Activated T-cell treated with anti-CD3 and anti-CD28 coated beads, Interleukin-2, amount 50 U/mL, for 48 hours (primary cell): ENCODE measurements at regions not wholly inside any gene's neighbourhood (a gene's known extent, or its start where the extent isn't known, plus 50 kb on each side); places are given as distances from the start of the nearest gene placed in this dataset.
"Not testable (repeated sequence)": the region's sequence is repeated elsewhere in the genome, so short reads cannot be mapped to it uniquely, and the experiment has no call there.

ENCODE experiments used
- DNase-seq, 2 experiments: peaks; one replicate each; pipeline ENCODE4 v3.0.0-alpha.2; 2020

- DNase-seq, result no peak
Observed at GRCh38 chr3:56954125-56954524, 106.3 kb upstream of the SPATA12 start.

- no peak for DNase-seq
Observed at GRCh38 chr3:56952846-56953245, 107.6 kb upstream of the SPATA12 start.

DNA sequence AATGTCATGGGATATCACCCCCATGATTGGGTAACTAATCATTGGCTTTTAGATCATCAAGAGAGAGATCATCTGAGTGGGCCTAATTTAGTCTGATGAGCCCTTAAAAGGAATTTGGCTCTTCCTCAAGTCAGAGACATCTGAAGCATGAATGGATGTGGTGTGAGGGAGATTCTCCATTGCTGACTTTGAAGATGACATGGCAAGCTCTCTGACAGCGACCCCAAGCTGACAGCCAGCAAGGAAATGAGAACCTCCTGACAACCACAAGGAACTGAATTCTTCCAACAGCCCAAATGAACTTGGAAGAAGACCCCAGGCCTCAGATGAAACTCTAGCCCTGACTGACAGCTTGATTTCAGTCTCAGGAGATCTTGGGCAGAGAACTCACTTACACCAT lies 108.4 kb upstream of the SPATA12 start:
- no peak for DNase-seq

DNA sequence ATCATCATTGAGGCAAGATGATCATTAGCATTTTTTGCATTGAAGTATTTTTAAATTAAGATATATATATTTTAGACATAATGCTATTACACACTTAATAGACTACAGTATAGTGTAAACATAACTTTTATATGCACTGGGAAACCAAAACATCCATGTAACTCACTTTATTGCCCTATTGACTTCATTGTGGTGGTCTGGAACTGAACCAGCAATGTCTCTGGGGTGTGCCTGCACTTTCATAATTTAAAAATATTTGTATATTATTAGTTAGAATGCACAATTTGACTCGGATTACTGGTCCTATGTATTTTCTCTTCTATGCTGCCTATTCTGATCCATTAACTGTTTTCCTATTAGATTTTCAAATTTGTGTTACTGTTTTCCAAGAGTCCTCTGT lies 109.1 kb upstream of the SPATA12 start:
- DNase-seq, result no peak

DNA sequence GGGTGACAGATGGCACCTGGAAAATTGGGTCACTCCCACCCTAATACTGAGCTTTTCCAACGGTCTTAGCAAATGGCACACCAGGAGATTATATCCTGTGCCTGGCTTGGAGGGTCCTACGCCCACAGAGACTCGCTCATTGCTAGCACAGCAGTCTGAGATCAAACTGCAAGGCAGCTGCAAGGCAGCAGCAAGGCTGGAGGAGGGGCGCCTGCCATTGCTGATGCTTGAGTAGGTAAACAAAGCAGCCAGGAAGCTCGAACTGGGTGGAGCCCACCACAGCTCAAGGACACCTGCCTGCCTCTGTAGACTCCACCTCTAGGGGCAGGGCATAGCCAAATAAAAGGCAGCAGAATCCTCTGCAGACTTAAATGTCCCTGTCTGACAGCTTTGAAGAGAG lies 115.1 kb upstream of the SPATA12 start:
- DNase-seq, result not testable (repeated sequence)

DNA sequence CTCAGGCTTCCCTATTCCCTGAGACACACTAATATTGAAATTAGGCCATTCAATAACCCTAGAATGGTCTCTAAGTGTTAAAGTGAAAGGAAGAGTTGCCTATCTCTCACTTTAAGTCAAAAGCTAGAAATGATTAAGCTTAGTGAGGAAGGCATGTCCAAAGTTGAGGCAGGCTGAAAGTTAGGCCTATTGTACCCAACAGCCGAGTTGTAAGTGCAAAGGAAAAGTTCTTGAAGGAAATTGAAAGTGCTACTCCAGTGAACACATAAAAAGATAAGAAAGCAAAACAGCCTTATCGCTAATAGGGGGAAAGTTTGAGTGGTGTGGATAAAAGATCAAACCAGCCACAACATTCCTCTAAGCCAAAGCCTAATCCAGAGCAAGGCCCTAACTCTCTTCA lies 117.9 kb upstream of the SPATA12 start:
- no peak for DNase-seq

GRCh38 chr3:56940976-56941375 lies 119.5 kb upstream of the SPATA12 start:
- DNase-seq, result no peak

- no peak for DNase-seq
Observed at GRCh38 chr3:56940321-56940720, 120.1 kb upstream of the SPATA12 start.

DNA sequence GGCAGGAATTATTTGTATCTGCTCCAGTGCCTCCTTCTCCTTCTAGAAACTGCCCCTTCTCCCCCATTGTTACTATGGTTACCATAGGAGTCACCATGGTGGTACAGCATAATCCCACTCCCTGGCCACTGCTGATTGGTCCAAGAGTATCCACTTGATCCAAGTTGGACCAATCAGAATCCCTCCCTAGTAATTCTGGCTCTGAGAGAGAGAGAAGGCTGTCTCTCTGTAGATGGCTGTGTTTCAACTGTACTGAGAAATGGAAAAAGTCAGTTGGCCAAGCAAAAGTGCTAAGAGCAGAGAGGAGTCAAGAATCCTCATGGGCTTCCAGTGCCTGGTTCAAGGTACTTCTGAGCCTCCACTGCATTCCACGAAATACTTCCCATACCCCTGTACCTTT lies 120.6 kb upstream of the SPATA12 start:
- no peak for DNase-seq

GRCh38 chr3:56938530-56938929 lies 121.9 kb upstream of the SPATA12 start:
- DNase-seq, result no peak

DNA sequence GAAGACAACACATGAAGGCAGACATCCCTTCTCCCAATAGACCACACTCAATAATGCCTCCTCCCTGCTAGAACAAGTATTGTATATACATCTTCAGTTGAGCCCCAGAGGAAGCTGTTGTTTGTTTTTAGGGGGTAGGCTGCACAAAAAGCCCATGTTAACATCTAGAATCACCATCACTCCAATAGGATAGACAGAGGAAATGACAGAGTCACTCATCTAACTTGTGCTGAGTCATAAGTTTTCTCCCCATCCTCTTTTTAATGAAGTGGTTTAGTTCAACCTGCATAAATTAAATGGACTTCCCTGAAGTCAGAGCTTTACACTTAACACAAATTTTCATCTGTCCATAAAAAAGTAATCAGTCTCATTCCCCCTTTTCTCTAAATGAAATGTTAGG lies 122.9 kb upstream of the SPATA12 start:
- DNase-seq, result no peak

DNA sequence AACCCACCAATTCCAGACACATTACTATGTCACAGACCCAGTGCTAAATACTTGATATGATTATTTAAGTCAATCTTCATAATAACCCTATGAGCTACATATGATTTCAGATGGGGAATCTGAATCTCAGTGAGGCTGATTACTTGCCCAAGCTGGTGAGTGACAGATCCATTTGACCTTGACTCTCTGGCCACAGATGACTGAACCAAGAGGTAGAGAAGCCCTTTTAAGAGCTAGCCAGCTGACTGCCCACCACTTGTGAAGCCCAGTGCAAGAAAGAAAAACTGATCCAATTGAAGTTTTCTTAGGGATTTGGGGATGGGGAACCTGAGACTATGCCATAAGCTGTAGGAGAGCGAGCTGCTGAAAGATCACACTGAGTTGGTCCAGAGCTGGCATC lies 124.7 kb upstream of the SPATA12 start:
- DNase-seq, result no peak

- DNase-seq, result not testable (repeated sequence)
Observed at GRCh38 chr3:56934481-56934880, 126.0 kb upstream of the SPATA12 start.

DNA sequence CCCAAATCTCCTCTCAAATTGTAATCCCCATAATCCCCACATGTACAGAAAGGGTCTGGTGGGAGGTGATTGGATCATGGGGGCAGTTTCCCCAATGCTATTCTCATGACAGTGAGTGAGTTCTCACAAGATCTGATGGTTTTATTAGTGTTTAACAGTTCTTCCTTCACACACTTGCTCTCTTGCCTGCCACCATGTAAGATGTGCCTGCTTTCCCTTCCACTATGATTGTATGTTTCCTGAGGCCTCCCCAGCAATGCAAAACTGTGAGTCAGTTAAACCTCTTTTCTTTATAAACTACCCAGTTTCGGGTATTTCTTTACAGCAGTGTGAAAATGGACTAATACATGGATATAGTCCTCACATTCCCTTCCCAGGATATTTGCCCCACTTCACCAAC lies 126.7 kb upstream of the SPATA12 start:
- no peak for DNase-seq

- DNase-seq, result no peak
Observed at GRCh38 chr3:56932866-56933265, 127.6 kb upstream of the SPATA12 start.

- DNase-seq, result no peak
Observed at GRCh38 chr3:56931836-56932235, 128.6 kb upstream of the SPATA12 start.

GRCh38 chr3:56930706-56931105 lies 129.0 kb upstream of the ARHGEF3 start:
- DNase-seq, result no peak

DNA sequence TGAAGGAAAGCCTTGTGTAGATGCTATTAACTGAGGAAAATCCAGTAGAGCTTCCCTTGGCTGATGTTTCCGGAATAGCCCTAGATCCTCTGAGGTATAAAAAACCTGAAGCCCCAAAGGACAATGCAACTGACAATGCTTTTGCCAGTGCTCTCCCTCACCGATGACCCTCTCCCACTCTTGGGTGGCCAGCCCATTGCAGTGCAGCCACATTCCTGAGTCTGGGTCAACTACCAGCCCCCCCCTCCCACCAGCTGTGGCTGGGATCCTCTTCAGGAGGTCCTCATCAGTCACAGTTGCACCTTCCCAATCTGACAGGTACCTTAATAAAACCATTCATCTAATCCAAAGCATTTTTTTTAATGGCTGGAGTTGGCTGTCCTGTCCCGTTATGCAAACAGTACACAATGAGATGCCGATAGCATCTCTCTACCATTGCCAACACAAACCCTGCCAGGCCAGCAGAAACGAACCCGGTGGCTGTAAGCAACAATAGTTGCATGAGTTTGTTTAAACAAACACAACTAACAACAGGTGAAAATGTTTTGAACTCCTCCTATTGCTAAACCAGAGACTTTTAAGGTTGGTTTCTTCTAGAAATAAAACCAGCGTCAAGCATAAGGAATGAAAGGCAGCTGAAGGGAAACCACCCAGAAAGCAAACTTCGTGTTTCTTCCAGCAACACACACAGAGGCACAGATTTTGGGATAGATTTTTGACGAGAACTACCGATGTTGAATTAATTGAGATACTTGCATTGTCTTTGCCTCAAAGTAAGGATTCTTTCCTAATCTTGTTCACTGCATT lies 128.3 kb upstream of the ARHGEF3 start:
- DNase-seq, result no peak

GRCh38 chr3:56928379-56929068 lies 126.8 kb upstream of the ARHGEF3 start:
- DNase-seq, result no peak

- DNase-seq, result no peak
Observed at GRCh38 chr3:56927855-56928254, 126.1 kb upstream of the ARHGEF3 start.

DNA sequence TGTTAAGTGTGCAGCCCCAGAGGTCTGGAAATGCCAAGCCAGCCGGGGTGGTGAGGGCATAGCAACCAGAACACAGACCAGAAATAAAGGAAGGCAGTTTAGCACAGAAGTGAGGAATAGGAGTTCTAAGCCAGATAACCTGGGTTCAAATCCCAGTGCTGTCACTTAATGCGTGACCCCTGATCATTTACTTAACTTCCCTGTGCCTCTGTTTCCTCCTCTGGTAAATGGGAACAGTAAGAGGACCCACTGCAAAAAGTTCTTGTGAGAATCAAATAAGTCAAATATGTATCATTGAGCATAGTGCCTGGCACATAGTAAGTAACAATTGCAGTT lies 125.2 kb upstream of the ARHGEF3 start:
- DNase-seq, result no peak

DNA sequence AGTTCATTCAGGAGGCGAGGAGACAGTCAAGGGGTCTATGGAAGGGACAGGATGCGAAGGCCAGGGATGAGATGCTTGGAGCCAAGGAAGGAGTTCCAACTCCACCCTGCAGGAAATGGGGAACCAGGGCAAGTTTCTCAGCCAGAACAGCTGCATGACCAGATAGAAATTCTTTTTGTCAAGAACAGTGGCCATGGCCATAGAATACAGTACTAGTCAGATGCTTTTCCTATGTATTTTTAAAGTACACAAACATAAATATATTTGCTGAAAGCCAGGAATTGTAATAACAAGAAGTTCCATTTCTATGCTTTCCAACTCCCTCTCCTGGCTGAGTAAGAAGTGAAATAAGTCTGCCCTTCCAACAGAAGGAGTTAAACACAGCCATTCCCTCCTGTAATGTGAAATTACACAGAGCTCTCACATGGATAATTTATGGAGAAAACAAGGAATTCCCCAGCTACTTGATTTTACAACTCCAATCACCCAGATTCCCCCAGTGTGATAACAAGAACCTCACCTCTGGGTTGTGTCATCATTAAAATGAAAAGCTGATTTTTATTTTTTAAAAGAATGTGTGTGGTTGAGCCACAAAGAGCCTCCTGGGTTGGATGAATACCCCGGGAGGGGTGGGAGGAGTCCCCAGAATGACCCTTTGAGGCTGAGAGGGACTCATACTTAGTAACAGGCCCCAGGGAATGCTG lies 124.6 kb upstream of the ARHGEF3 start:
- no peak for DNase-seq

DNA sequence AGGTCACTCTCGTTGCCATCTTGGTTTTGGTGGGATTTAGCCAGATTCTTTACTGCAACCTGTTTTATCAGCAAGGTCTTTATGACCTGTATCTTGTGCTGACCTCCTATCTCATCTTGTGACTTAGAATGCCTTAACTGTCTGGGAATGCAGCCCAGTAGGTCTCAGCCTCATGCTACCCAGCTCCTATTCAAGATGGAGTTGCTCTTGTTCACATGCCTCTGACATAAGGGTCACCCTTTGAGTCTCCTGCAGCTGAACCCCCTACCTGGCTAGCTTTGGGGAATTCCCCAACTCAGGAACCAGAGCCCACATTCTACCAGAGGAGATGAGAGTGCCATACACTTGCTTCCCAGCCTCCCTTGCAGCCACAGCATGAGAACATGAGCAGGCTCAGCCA lies 123.0 kb upstream of the ARHGEF3 start:
- DNase-seq, result not testable (repeated sequence)
